GM21390 (cell line): ENCODE measurements at regions not wholly inside any gene's neighbourhood (a gene's known extent, or its start where the extent isn't known, plus 50 kb on each side); places are given as distances from the start of the nearest gene placed in this dataset.

ENCODE experiments used
- ATAC-seq: cut with Tn5 transposase; IDR thresholded peaks from one replicate; pipeline ENCODE4 v1.9.1; 2021; ENCODE audit not compliant: unreplicated experiment

GRCh38 chr14:84003346-84003745 lies 1526.6 kb upstream of the FLRT2 start:
- ATAC-seq: no peak

GRCh38 chr14:84006643-84007155 lies 1523.2 kb upstream of the FLRT2 start:
- ATAC-seq: no peak

GRCh38 chr14:84013424-84013823 lies 1516.5 kb upstream of the FLRT2 start:
- ATAC-seq: no peak

- no peak for ATAC-seq
Measured at GRCh38 chr14:84017495-84017894, 1512.4 kb upstream of the FLRT2 start.

GRCh38 chr14:84021433-84021832 lies 1508.5 kb upstream of the FLRT2 start:
- no peak for ATAC-seq

- no peak for ATAC-seq
Measured at GRCh38 chr14:84024231-84024820, 1505.6 kb upstream of the FLRT2 start.

- no peak for ATAC-seq
Measured at GRCh38 chr14:84025106-84026012, 1504.6 kb upstream of the FLRT2 start.

GRCh38 chr14:84027351-84027750 lies 1502.6 kb upstream of the FLRT2 start:
- no peak for ATAC-seq

GRCh38 chr14:84028080-84028604 lies 1501.8 kb upstream of the FLRT2 start:
- ATAC-seq: no peak

GRCh38 chr14:84029246-84029645 lies 1500.7 kb upstream of the FLRT2 start:
- ATAC-seq: no peak

- ATAC-seq: no peak
Measured at GRCh38 chr14:84029720-84030119, 1500.2 kb upstream of the FLRT2 start.

- no peak for ATAC-seq
Measured at GRCh38 chr14:84036840-84037239, 1493.1 kb upstream of the FLRT2 start.

GRCh38 chr14:84037593-84037992 lies 1492.4 kb upstream of the FLRT2 start:
- ATAC-seq: no peak

GRCh38 chr14:84040101-84040500 lies 1489.8 kb upstream of the FLRT2 start:
- no peak for ATAC-seq

- no peak for ATAC-seq
Measured at GRCh38 chr14:84041421-84041820, 1488.5 kb upstream of the FLRT2 start.

- no peak for ATAC-seq
Measured at GRCh38 chr14:84042992-84043391, 1487.0 kb upstream of the FLRT2 start.

- ATAC-seq: no peak
Measured at GRCh38 chr14:84064316-84065125, 1465.4 kb upstream of the FLRT2 start.

- ATAC-seq: no peak
Measured at GRCh38 chr14:84065811-84066210, 1464.1 kb upstream of the FLRT2 start.

GRCh38 chr14:84068288-84068687 lies 1461.7 kb upstream of the FLRT2 start:
- no peak for ATAC-seq

GRCh38 chr14:84071061-84071460 lies 1458.9 kb upstream of the FLRT2 start:
- ATAC-seq: no peak

GRCh38 chr14:84074626-84075025 lies 1455.3 kb upstream of the FLRT2 start:
- ATAC-seq: no peak
